ENCODE measurements at regions not wholly inside any gene's neighbourhood (a gene's known extent, or its start where the extent isn't known, plus 50 kb on each side); places are given as distances from the start of the nearest gene placed in this dataset.

DNA sequence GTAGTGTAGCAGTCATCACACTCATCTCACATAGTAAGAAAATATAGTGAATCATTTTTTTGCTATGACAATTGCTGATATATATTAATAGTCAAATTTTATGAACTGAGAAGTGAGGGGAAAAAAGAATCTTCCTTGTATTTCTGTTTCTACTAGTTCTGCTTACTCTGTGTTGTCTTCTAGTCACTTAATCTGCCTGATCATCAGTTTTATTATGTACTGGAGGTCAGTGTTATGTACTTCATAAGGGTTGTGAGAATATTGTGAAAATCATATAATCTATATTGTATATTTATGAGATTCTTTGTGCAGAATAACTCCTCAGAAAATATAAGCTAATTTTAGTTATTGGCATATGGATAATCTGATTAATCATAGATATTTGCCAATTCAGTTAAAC is 546.9 kb upstream of the RIOK2 start:
- no peak for DNase-seq (ENCODE audit: low read depth)

DNA sequence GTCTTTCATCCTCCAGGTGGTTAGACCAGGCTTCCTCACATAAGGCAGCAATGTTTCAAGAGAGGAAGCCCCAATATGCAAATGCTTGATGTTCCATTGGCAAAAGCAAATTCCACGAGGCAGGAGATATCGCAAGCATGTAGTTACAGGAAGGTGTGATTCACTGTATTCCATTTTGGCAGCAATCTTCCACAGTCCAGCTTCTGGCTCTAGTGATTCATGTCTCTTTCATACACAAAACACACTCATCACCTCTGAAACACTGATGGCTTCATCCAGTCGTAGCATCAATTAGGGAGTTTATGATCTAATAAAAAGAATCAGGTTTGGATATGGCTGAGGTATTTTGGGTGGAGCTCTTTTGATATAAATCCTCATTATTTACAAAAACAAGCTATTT is 552.2 kb upstream of the RIOK2 start:
- DNase-seq (ENCODE audit: low read depth), result peak; percentile 92

DNA sequence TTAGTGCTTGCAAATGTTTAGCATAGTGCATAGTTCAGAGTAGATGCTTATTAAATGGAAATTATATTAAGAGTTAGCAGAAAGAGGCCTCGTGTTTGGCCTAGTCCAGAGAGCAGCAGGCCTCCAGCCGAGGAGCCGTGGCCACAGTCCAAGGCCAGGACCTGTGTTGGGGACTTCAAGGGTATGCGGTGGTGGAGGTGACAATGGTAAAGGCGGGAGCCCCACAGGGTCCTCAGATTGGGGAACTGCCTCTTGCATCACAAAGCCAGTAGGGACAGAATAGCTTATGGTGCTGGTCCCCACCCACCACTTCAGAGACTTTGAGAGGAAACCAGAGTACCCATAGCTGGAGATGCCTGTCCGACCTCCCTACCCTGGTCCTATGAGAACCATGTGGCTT is 554.6 kb upstream of the RIOK2 start:
- DNase-seq (ENCODE audit: low read depth), result no peak

DNA sequence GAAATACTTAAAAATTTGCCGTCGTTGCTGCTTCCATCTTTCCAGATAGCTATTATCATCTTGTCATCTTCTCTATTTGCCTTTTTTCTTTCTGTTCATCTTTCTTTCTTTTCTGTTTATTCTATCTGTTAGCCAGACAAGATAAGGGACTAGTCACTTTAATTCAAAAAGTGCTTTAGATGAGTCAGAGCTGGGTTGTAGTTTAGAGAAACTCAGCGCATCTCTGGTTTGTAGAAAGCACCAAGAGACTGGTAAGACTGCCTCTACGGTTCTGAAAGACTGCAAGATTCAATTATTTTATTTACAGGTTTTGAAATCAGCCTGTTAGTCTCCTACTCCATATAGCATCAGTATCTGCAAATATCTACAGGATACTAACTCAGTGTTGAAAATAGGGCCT is 562.8 kb upstream of the RIOK2 start:
- no peak for DNase-seq (ENCODE audit: low read depth)

DNA sequence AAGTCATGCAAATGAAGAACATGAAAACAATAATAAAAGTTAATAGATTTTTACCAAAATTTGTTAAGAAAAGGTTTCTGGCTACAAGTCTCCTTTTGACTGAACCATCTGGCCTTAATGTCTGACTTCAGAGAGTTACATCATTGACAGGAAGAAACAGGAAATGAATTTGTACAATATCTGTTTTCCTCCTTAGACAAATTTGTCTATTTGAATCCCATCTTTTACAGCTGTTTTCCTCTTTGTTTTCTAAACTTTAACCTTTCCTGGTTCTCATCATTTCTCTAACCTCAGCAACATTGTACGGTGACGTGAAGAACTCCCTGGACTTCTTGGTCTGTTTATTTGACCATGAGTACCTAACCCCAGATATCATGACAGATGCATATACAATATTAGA is 567.5 kb upstream of the RIOK2 start:
- DNase-seq (ENCODE audit: low read depth), result no peak

DNA sequence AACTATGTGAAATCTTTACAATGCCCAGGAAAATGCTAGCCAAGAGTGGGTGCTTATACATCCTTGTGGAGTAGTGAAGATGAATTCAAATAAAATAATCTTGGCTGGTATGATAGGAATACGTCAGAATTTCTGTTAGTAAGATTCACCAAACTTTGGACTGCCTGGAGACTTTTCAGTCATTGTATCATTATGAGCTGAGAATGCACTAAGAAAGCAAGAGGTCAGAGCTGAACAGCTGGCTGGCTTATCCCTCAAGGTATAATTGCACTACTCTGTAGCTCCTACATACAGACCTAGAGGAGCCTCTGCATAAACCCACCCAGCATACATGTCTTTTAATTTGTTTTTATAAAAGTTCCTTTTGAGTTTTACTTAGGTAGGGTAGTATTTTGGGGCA is 568.5 kb upstream of the RIOK2 start:
- DNase-seq (ENCODE audit: low read depth), result no peak

DNA sequence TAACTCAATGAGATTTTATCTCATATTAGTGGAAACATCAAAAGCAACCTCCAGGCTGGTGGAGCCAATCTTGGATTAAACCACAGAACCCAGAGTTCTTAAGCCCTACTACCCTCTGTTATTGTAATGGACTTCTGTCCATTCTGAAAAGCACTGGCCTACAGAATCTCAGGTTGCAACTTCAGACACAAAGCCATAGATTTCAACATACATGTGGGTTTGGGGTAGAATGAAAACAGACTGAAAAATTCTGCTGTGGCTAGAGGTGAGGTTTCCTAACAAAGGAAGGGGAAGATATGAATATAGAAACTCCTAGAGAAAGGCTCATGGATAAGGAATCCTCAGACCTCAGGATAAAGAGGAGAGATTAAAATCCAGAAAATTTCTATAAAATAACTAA is 569.8 kb upstream of the RIOK2 start:
- no peak for DNase-seq (ENCODE audit: low read depth)

DNA sequence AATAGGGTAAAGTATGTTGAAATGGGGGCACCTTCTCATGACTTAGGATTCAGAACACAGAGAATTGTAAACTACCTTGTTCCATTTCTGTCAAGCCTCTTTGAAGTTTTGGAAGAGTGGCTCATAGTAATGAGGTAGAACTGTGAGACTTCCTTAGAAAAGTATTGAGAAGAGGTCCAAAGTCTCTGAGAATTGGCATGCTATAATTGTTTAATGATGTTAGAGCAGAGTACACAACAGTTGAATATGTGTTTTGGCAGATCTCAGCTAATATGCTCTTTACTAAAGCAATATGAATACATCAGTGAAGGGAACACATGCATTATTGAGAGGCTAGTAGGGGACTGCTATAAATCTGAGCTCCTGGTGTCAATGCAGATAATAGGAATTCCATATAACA is 579.4 kb upstream of the RIOK2 start:
- no peak for DNase-seq (ENCODE audit: low read depth)

DNA sequence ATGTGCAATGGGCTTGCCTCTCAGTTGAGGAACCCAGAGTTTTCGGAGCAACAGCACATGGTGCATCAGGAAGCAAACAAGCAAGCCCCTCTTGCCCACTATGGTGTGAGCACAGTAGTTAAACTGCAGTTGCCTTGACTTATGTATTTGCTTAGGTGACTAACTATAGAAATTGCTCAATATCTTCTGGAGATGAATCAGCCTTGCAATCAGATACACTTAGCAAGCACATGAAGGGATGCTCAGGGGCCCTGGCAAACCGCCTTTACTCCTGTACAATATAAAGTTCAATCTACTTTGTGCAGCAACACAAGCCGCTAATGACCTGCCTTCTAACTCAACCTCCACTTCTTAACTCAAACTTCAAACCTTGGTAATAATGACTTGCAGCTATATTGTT is 581.7 kb upstream of the RIOK2 start:
- peak; percentile 87 for DNase-seq (ENCODE audit: low read depth)

DNA sequence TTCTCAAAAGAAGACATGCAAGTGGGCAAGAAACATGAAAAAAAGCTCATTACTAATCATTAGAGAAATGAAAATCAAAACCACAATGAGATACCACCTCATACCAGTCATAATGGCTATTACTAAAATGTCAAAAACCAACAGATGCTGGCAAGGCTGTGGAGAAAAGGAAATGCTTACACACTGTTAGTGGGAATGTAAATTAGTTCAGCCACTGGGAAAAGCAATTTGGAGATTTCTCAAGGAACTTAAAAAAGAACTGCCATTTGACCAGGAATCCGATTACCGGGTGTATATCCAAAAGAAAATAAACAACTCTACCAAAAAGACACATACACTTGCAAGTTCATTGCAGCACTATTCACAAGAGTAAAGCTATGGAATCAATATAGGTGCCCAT is 595.4 kb upstream of the RIOK2 start:
- DNase-seq (ENCODE audit: low read depth), result no peak

DNA sequence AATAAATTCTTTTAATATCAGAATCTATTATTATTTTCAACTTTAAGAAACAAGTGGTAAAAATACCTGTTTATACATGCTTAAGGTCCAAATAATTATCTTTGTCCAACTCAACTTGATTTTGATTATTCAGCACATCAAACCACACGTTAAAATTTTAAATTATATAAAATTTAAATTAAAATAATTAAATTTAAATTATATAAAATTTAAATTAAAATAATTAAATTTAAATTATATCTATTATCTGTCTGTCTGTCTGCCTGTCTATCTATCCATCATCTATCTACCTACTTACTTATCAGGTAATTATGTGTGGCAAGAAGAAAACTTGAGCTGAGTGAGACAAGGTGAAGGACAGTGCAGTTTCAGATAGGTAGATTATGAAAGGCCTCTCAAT is 605.3 kb upstream of the RIOK2 start:
- no peak for DNase-seq (ENCODE audit: low read depth)

DNA sequence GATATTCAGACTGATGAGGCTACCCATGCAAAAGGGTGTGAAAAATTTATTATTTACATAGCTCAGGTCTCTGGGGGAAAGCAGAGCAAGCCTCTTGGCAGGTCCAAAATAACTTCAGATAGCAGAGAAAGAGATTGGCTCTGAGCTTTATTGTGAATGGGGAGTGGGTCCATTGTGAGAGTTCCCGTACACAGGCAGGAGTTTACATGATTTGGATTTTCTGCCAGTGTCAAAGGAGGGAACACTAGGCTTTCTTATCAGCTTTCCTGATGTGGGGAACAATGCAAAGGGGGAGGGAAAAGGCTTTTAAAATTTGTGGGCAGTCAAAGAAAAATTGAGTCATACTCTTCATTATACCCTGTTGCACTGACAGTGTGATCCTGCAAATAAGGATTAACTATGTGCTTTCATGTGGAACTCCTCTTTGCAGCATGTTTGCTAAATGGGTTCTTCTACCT is 615.0 kb upstream of the RIOK2 start:
- DNase-seq (ENCODE audit: low read depth), result no peak

DNA sequence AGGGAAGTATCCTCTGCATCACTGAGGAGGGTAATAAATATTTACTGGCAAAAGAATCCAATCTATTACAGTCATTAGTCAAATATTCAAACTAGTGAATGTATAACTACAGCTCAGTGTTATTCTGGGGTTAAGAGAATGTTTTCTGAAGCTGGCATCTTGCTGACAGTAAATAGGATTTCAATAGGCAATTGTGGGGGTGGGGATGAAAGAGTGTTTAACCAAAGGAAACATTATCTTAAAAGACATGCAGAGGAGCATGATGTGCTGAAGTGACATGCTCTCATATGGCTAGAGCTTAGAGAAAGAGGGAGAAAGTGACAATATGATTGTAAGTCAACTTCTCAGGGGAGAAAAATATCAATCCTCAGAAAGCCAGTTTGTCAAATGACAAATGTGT is 618.4 kb upstream of the RIOK2 start:
- no peak for DNase-seq (ENCODE audit: low read depth)

DNA sequence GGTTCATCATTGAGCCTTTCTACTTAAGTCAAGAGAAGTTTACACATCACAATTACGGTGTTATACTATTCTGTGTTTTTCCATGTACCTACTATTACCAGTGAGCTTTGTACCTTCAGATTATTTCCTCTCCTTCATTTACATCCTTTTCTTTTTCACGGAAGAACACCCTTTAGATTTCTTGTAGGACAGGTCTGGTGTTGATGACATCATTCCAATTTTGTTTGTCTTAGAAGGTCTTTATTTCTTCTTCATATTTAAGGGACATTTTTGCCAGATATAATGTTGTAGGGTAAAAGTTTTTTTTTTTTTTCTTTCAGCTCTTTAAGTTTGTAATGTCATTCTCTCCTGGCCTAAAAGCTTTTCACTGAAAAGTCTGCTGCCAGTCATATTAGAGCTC is 637.1 kb upstream of the RIOK2 start:
- no peak for DNase-seq (ENCODE audit: low read depth)

DNA sequence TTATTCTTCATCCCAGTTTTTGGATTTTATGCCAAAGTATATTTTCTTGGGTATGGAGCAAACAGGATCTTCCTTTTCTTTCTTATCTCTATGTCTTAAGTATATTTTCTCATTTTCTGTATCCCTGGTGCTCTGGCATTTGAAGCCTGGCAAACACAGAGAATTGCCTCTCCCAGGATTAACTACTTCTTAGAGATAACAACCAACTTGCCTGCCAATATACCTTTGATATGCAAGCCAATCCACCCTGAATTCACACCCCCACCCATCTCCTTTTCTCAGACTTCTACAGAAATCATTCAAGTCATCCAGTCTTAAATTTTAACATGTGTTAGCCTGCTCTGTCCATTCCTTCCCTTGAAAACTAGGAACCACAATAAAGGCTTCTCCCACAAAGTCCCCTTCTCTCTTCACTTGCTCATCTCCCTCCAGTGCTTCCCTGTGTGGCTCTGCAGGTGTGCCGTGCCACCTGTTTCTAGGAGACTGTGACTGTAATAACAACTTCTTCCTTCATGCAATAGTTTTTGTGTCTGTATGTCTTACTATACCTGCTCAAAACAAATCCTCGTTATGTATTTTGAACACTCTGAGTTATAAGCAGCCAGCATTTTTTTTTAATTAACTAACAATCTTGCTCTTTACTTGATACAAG is 649.7 kb upstream of the RIOK2 start:
- no peak for DNase-seq (ENCODE audit: low read depth)

DNA sequence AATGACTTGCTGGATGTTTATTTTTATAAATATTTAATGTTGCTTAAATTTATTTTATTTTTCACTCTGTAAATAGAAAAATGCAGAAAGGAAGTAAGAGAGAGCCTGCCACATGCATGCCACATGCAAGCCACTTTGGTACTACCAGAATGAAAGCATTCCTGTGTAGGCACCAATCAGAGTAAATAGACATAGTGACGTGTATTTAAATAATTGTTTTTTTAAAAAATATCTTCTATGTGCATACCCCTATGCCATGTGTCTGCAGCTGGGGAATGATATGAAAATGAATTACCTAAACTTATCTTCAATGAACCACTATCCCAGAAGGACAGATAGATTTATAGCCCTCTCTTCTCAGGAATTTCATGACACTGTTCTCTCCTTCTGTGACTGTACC is 651.5 kb upstream of the RIOK2 start:
- no peak for DNase-seq (ENCODE audit: low read depth)

DNA sequence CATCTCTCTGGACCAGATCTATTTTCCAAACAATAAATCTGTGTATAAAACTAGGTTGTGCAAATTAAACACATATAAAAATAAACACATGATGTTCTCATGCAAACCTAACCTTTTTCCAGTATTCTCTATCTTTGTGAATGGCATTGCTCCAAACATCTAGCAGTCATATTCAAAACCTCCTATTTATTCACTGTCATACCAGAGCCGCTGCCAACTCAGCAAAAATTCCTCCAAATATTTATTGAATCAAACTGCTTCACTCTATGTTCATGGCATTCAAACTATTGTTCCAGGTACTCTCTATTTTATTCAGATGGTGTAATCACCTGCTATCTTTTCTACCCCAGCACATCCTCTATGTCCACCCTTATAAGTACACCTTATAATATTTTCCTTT is 652.1 kb upstream of the RIOK2 start:
- no peak for DNase-seq (ENCODE audit: low read depth)

DNA sequence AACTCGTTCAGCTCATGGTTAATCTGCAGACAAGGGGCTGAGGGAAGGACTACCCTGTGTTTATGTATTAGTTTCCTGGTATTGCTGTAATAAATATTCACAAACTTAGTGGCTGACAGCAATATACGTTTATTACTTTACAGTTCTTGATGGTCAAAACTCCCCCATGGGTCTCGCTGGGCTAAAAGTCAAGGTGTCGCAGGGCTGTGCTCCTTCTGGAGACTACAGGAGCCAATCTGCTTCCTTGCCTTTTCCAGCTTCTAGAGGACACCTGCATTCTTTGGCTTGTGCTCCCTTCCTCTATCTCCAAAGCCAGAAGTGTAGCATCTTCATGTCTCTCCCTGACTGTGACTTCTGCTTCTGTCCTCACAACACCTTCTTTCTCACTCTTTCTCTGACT is 653.8 kb upstream of the RIOK2 start:
- no peak for DNase-seq (ENCODE audit: low read depth)

DNA sequence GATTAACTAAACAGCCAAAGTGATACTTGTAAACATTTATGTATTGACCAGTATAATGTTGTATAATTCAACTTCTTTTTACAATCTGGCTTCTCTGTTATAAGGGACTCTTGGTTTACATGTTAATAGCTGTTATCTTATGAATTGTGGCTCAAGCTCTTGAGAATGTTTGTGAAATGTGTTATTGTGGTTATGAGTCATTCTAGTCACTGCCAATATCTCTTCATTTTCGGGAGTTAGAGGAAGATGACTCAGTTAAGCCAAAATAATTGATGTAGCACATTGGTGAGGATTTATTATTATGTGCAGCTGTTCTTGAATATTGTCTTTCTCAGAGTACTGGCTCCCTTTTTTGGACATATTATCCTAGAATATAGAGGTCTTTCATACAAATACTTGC is 655.2 kb upstream of the RIOK2 start:
- peak; percentile 97 for DNase-seq (ENCODE audit: low read depth)

DNA sequence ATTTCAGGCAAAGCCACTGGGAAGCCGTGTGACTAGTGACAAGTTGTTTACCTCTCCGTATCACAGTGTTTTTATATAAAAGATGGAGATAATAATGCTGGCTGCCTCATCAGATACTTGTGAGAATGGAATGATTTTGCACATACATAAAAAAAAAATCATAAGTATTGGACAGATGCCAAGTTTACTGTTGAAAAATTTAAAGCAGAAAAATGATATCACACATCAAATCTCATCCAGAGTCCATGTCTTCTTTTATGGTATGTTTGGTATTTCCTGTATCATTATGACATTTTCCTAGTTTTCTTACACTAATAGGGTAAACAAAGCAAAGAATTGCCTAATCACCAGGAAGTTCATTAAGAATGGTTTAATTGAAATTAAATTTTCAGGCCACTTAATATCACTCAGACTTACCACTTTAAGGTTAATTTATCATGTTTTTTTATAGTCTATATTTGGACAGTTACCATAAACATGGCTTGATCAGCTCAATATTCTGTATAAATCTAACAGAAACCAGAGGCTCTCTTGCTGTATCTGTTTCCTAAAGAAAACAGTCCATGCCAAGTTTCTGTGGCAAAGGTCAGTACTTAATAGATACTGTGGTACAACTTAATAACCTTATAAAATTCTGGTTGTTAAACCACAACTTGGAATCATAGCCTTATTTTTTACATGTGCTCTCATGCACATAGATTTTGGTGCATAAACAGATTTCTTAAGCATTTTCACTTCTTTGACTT is 656.5 kb upstream of the RIOK2 start:
- DNase-seq (ENCODE audit: low read depth), result peak; percentile 54

DNA sequence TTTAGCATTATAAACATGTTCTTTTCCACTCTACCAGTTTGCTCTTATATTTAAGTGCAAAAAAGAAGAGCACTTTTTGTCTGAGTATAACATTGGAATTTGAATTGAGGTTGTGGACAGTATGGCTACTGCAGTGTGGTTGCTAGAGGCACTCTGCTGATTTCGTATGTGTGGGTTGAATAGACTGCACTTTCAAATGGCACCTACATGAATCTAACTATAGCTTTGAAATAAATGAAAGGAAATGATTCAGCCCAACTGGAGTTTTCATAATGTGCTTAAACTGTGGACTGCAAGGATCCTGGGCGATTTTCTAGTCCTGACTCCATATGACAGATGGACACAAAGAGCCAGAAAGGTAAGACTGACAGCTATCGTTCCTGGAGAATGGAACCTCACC is 657.6 kb upstream of the RIOK2 start:
- peak; percentile 70 for DNase-seq (ENCODE audit: low read depth)

DNA sequence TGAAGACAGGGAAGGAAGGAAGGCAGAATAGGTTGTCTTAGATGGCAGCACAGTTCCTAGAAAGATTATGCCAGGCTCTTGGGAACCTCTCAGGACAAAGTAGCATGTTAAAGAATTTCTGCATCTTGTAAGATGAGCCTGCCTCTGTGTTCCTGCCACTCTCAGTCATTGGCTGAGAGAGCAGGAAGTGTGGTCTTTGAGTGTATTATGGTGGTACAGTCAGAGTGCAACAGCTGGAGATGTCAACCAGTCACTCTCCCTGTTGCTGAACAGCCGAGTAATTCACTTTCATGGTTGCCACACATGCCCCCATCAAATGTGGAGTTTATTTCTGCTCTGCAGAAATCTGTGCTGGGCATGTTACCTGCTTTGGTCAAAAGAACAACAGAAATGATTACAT is 659.6 kb upstream of the RIOK2 start:
- DNase-seq (ENCODE audit: low read depth), result no peak

DNA sequence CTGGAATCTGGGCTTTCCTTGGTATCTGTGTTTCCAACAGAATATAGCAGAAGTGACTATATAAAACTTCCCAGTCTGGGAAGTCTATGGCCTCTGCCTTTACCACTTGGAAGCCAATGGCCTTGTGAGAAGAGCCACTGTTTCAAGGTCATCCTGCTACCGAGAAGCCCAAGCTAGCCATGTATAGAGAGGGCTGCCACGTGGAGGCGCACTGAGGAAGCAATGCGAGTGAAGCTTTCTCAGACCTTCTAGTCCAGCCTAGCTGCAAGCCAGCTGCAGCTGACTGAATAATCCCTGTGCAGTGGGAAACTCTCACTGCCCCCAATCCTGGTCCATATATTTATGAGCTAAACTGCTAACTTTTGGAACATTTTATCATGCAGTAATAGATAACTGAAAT is 661.8 kb upstream of the RIOK2 start:
- DNase-seq (ENCODE audit: low read depth), result no peak

DNA sequence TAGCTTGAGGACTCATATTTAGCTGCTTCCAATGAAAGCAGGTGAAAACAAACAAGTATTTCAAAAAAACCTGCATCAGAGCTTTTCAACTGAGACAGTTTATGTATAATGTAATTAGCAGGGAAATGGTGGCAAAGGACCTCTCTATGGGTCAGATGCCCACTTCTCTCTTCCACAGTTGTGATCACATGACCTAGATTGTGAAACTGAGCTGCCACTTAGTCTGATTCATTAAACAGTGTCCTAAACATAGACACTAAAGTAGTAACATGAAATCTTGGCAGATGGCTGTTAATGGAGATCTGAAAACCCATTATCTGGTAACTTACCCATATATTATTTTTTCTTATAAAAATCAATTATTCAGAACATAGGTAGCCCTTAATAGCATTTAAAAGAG is 663.6 kb upstream of the RIOK2 start:
- peak; percentile 4 for DNase-seq (ENCODE audit: low read depth)
